Activated naive CD4-positive, alpha-beta T cell treated with anti-CD3 and anti-CD28 coated beads, Interleukin-2, amount 10 ng/mL, durations not matched to agents 7 days and 5 days (primary cell): ENCODE measurements at regions not wholly inside any gene's neighbourhood (a gene's known extent, or its start where the extent isn't known, plus 50 kb on each side); places are given as distances from the start of the nearest gene placed in this dataset.
"Not testable (repeated sequence)": the region's sequence is repeated elsewhere in the genome, so short reads cannot be mapped to it uniquely, and the experiment has no call there.

Experiments
- CTCF ChIA-PET: fragments of 350-600 bp; sonication (Branson Sonifier 250); formaldehyde crosslinking; loops from one replicate; lab custom pipeline; 2021; ENCODE audit warnings: antibody characterized with exemption; lab: Charles Lee
- DNase-seq: peaks from one replicate; pipeline ENCODE4 v3.0.0-alpha.2; 2020
- H3K27ac Mint-ChIP-seq: one replicate; pipeline ENCODE4 v1.8.0; 2021; ENCODE audit warnings: mild to moderate bottlenecking, moderate library complexity, mixed read lengths
- H3K27me3 Mint-ChIP-seq: one replicate; pipeline ENCODE4 v1.8.0; 2021; ENCODE audit warnings: mild to moderate bottlenecking, mixed read lengths
- H3K36me3 Mint-ChIP-seq: one replicate; pipeline ENCODE4 v1.8.0; 2021; ENCODE audit warnings: mixed read lengths
- H3K4me1 Mint-ChIP-seq: one replicate; pipeline ENCODE4 v1.8.0; 2021; ENCODE audit warnings: mixed read lengths
- H3K4me3 Mint-ChIP-seq: one replicate; pipeline ENCODE4 v1.8.0; 2021; ENCODE audit warnings: mild to moderate bottlenecking, moderate library complexity, mixed read lengths
- H3K9me3 Mint-ChIP-seq: one replicate; pipeline ENCODE4 v1.8.0; 2021; ENCODE audit warnings: mixed read lengths

DNA sequence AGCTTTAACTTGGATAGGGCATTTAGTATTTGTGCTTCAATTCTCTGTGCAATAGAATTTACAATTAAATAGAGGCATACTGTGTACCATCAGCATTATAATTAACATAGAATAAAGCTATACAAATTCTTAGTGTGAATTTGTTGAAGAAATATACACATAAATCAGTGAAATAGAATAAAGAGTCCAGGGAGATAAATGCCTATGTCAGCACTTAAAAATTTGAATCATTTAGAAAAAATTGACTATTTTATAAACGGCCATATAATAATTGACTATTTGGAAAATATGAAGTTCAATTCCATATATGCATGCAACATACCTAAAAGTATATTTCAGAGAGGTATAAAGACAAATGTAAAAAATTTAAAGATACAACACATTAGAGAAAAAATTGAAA, 348.7 kb downstream of the NR4A2 start:
- CTCF ChIA-PET: no interaction called here
- H3K27ac Mint-ChIP-seq: no peak overlapping the region

DNA sequence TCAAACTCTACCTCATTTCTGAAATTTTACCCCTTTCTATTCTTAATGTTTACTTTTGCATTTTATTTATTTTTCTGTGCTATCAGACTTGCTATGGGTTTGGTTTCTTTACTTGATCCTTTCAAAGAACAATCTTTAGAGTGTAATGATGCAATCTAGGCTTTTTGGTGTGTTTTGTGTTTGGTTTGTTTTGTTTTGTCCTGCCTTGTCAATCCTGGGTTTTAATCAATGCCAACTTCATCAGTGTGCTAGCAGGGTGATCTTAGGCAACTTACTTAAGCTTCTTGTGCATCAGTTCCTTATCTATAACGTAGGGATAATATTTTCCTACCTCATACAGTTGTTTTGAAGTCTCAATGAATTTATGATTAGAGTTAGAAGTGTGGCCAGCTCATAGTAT, 350.4 kb downstream of the NR4A2 start:
- CTCF ChIA-PET: no interaction called here
- peaks cover 3% of the 10 kb centered on the region for H3K27me3 Mint-ChIP-seq
- H3K4me3 Mint-ChIP-seq: no peak overlapping the region
- no peaks in the 10 kb centered on the region for H3K4me1 Mint-ChIP-seq
- no peaks in the 10 kb centered on the region for H3K36me3 Mint-ChIP-seq
- no peaks in the 10 kb centered on the region for H3K9me3 Mint-ChIP-seq
- H3K27ac Mint-ChIP-seq: no peak overlapping the region
- no peak for DNase-seq

More for the DNA sequence above, 348.7 kb downstream of the NR4A2 start:
- no peaks in the 10 kb centered on the region for H3K9me3 Mint-ChIP-seq
- no peak for DNase-seq
- H3K4me1 Mint-ChIP-seq: no peaks in the 10 kb centered on the region
- H3K27me3 Mint-ChIP-seq: peaks cover 3% of the 10 kb centered on the region
- no peaks in the 10 kb centered on the region for H3K36me3 Mint-ChIP-seq
- no peak overlapping the region for H3K4me3 Mint-ChIP-seq

GRCh38 chr2:155980941-155981560, 351.5 kb downstream of the NR4A2 start:
- Mint-ChIP-seq H3K36me3 (no peaks in the 10 kb centered on the region), H3K4me1 (no peaks in the 10 kb centered on the region), H3K27ac (no peak overlapping the region), H3K27me3 (peaks cover 3% of the 10 kb centered on the region), H3K9me3 (no peaks in the 10 kb centered on the region), H3K4me3 (no peak overlapping the region)
- no peak for DNase-seq
- CTCF ChIA-PET: no interaction called here

GRCh38 chr2:155975734-155976133, 356.8 kb downstream of the NR4A2 start:
- peaks cover 3% of the 10 kb centered on the region for H3K27me3 Mint-ChIP-seq
- no peak overlapping the region for H3K4me3 Mint-ChIP-seq
- H3K27ac Mint-ChIP-seq: no peak overlapping the region
- no peak for DNase-seq
- no peaks in the 10 kb centered on the region for H3K36me3 Mint-ChIP-seq
- CTCF ChIA-PET: no interaction called here
- H3K4me1 Mint-ChIP-seq: no peaks in the 10 kb centered on the region
- H3K9me3 Mint-ChIP-seq: no peaks in the 10 kb centered on the region

- Mint-ChIP-seq H3K27me3 (no peaks in the 10 kb centered on the region), H3K27ac (no peak overlapping the region), H3K36me3 (no peaks in the 10 kb centered on the region), H3K4me1 (no peaks in the 10 kb centered on the region), H3K9me3 (no peaks in the 10 kb centered on the region), H3K4me3 (no peak overlapping the region)
- CTCF ChIA-PET: no interaction called here
- DNase-seq: no peak
These were observed 359.6 kb downstream of the NR4A2 start for GRCh38 chr2:155972916-155973315.

- H3K27me3 Mint-ChIP-seq, DNase-seq, H3K9me3 Mint-ChIP-seq, H3K4me1 Mint-ChIP-seq, H3K36me3 Mint-ChIP-seq, H3K27ac Mint-ChIP-seq, H3K4me3 Mint-ChIP-seq, CTCF ChIA-PET: not testable (repeated sequence)
These were observed 366.5 kb downstream of the NR4A2 start for GRCh38 chr2:155966064-155966471.

GRCh38 chr2:155965415-155966063, 367.0 kb downstream of the NR4A2 start:
- H3K4me3 Mint-ChIP-seq: no peak overlapping the region
- peaks cover 2% of the 10 kb centered on the region for H3K9me3 Mint-ChIP-seq
- H3K27ac Mint-ChIP-seq: no peak overlapping the region
- H3K27me3 Mint-ChIP-seq: no peaks in the 10 kb centered on the region
- H3K4me1 Mint-ChIP-seq: no peaks in the 10 kb centered on the region
- CTCF ChIA-PET: no interaction called here
- no peak for DNase-seq
- H3K36me3 Mint-ChIP-seq: no peaks in the 10 kb centered on the region

DNA sequence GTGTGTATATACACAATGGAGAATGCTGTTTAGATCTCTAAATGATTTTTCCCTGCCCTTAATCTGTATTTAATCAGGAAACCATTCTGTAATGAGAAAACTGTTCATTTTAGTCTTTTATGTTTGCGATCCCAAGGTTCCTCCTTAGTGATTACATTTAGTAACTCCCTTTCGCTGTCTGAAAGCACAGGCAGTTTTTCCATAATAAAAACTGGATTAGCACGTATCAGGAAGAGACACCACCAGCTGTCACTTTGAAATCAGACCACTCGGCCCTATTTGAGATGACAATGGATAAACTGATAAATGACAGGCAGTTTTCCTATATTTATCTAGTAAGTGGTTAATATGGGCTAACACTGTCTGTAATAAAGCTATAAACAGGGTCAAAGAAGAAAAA, 370.9 kb downstream of the NR4A2 start:
- no peaks in the 10 kb centered on the region for H3K36me3 Mint-ChIP-seq
- H3K4me1 Mint-ChIP-seq: no peaks in the 10 kb centered on the region
- no peak overlapping the region for H3K4me3 Mint-ChIP-seq
- DNase-seq: no peak
- H3K27me3 Mint-ChIP-seq: no peaks in the 10 kb centered on the region
- no peak overlapping the region for H3K27ac Mint-ChIP-seq
- H3K9me3 Mint-ChIP-seq: peaks cover 2% of the 10 kb centered on the region
- CTCF ChIA-PET: no interaction called here

- no peak overlapping the region for H3K4me3 Mint-ChIP-seq
- CTCF ChIA-PET: no interaction called here
- no peak for DNase-seq
- no peaks in the 10 kb centered on the region for H3K27me3 Mint-ChIP-seq
- no peak overlapping the region for H3K27ac Mint-ChIP-seq
- H3K9me3 Mint-ChIP-seq: no peaks in the 10 kb centered on the region
- H3K36me3 Mint-ChIP-seq: no peaks in the 10 kb centered on the region
- H3K4me1 Mint-ChIP-seq: no peaks in the 10 kb centered on the region
These were observed 373.7 kb downstream of the NR4A2 start for GRCh38 chr2:155958834-155959233.

- Mint-ChIP-seq H3K27me3 (no peaks in the 10 kb centered on the region), H3K36me3 (no peaks in the 10 kb centered on the region), H3K27ac (no peak overlapping the region), H3K9me3 (no peaks in the 10 kb centered on the region), H3K4me1 (no peaks in the 10 kb centered on the region), H3K4me3 (no peak overlapping the region)
- no peak for DNase-seq
- CTCF ChIA-PET: no interaction called here
These were observed 385.5 kb downstream of the NR4A2 start for GRCh38 chr2:155947069-155947468.

DNA sequence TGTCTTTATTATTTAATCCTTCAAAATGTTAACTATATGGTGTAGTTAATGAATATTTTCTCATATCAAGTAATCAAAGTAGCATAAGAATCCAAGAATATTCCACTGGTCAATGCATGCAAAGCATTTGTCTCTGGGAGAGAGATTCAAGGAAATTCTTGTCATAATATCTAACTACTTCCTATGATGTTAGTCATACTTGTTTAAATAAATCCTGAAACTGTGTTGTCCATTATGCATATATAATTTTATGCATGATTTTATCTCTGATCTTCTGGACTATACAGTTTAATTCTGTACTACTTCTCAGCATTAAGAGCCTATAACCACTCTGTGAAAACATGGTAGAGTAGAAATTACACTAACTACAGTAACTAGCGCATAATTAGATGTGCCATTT, 388.3 kb downstream of the NR4A2 start:
- no peaks in the 10 kb centered on the region for H3K36me3 Mint-ChIP-seq
- DNase-seq: no peak
- CTCF ChIA-PET: no interaction called here
- peaks cover 4% of the 10 kb centered on the region for H3K9me3 Mint-ChIP-seq
- H3K27me3 Mint-ChIP-seq: no peaks in the 10 kb centered on the region
- no peaks in the 10 kb centered on the region for H3K4me1 Mint-ChIP-seq
- no peak overlapping the region for H3K27ac Mint-ChIP-seq
- no peak overlapping the region for H3K4me3 Mint-ChIP-seq

DNA sequence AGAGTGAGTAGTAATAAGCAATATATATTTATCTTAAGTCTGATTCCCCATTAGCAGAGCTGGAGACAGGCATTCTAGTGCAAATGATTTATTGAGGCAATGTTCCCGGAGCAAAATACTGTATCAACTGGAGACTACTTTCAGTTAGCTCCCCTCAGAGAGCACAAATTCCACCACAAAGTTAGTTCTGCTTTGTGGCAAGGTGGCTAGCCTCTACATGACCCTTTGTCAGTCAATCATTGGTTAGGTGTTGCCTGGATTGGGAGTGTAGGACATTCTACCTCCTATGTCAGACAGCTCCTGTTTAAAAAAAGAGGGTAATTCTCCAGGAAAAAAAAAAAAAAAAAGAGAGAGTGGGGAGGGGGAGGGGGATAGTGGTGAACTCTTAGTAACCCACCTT, 402.2 kb downstream of the NR4A2 start:
- Mint-ChIP-seq H3K4me3 (no peak overlapping the region), H3K9me3 (no peaks in the 10 kb centered on the region), H3K27me3 (no peaks in the 10 kb centered on the region), H3K36me3 (no peaks in the 10 kb centered on the region), H3K27ac (no peak overlapping the region), H3K4me1 (no peaks in the 10 kb centered on the region)
- CTCF ChIA-PET: no interaction called here
- no peak for DNase-seq

DNA sequence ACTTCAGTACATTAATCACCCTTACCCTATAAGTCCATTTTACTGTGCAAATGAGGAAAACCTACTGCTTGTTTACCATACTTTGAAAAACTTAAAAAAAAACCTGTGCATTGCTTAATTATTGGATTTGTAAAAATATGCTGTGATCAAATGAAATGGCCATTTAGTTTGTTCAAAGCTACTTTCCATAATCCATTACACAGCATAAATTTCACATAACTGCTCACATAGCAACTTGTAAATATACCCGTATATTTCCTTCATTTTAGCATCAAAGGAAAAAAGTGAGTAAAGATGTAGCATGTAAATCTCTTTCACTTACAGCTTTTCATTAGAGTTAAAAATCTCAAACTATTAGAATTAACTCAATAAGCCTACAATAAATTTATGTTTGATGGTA, 415.1 kb downstream of the NR4A2 start:
- CTCF ChIA-PET: no interaction called here

GRCh38 chr2:155913356-155913755, 419.2 kb downstream of the NR4A2 start:
- H3K36me3 Mint-ChIP-seq: no peaks in the 10 kb centered on the region
- H3K27me3 Mint-ChIP-seq: no peaks in the 10 kb centered on the region
- CTCF ChIA-PET: no interaction called here

More for the DNA sequence above, 415.1 kb downstream of the NR4A2 start:
- Mint-ChIP-seq H3K36me3 (no peaks in the 10 kb centered on the region), H3K4me3 (no peak overlapping the region), H3K27me3 (no peaks in the 10 kb centered on the region), H3K9me3 (no peaks in the 10 kb centered on the region), H3K27ac (no peak overlapping the region), H3K4me1 (no peaks in the 10 kb centered on the region)
- DNase-seq: no peak

DNA sequence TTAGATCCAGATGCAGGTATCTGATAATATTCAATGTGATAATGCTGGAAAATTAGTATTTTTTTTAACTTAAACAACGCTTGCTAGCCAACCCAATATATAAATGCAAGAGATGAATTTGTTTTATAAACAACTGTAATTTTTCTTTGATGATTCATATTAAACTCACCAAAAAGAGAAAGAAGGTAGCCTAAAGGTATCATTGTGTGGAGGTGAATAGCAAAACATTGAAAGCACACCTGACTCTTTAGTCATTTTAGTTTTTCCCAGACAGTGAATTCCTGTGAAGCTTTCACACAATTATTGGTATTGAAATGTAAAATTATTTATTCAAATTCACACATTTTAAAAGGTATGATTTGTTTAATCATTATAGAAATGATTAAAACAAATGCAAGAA, 424.0 kb downstream of the NR4A2 start:
- Mint-ChIP-seq H3K27ac (no peak overlapping the region), H3K9me3 (no peaks in the 10 kb centered on the region), H3K4me3 (no peak overlapping the region), H3K36me3 (no peaks in the 10 kb centered on the region), H3K27me3 (no peaks in the 10 kb centered on the region), H3K4me1 (no peaks in the 10 kb centered on the region)
- CTCF ChIA-PET: no interaction called here
- DNase-seq: no peak

More at GRCh38 chr2:155913356-155913755, 419.2 kb downstream of the NR4A2 start:
- H3K27ac Mint-ChIP-seq: no peak overlapping the region
- H3K4me1 Mint-ChIP-seq: no peaks in the 10 kb centered on the region
- DNase-seq: no peak
- no peaks in the 10 kb centered on the region for H3K9me3 Mint-ChIP-seq
- H3K4me3 Mint-ChIP-seq: no peak overlapping the region
